ENCODE measurements at regions not wholly inside any gene's neighbourhood (a gene's known extent, or its start where the extent isn't known, plus 50 kb on each side); places are given as distances from the start of the nearest gene placed in this dataset.

- DNase-seq: no peak
- intact Hi-C loops (cut with micrococcal nuclease): no loop called here
- ATAC-seq: no peak
Observed at GRCh38 chr14:51525739-51526138, 126.0 kb upstream of the FRMD6 start.

DNA sequence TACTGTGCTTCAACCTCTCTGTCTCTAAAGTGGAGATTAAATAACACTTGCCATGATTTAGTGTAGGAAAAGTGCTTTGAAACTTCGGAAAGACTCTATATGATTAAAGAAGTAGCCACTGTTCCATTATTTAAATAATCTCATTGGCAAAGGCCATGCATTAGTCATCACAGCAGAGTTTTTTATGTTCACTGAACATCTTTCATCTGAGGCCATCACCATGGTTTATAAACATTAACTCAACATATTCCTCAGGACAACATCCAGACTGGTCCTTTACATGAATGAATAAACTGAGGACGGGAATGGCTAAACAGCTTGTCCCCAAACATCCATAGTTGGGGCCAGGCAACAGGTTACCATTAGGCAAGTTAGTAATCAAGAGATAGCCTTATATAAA is 124.6 kb upstream of the FRMD6 start:
- no peak for DNase-seq
- intact Hi-C loops (cut with micrococcal nuclease): no loop called here
- ATAC-seq: no peak

DNA sequence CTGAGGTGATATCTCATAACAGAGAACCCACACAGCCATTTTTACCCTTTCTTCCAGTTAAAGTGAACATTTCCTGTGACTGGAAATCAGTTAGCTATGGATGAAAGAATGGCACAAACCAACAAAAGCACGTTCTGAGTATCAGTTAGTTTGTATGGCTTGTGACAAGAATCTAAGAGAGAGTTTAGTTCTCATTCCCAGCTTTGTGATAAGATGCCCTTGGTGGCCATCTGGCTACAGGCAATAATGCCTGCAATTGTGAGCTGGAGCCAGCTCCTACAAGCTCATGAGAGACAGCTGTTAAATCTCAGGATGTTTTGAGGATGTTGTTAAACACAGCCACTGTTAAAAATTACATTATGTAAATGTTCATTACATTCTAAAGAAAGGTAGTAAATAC is 122.0 kb upstream of the FRMD6 start:
- intact Hi-C loops (cut with micrococcal nuclease): no loop called here
- ATAC-seq (no peak), DNase-seq (no peak)

DNA sequence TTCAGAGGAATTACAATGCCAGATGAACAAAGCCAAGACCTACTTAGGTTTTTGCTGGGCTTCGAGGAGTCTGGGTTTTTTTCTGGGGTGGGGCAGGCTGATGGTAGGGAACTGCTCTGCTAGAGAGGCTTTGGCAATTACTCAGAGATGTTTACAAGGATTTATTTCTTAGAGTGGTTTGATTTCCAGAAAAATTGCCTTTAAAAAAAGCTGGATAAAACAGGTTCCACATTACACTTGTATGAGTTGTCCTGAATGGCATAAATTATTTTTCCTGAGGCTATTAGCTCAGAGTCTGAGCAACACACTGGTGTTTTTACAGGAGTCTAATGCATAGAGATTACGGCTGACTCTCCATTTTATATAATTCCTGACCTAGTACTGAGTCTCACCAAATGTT is 118.5 kb upstream of the FRMD6 start:
- DNase-seq: no peak
- no peak for ATAC-seq
- intact Hi-C loops (cut with micrococcal nuclease): no loop called here

GRCh38 chr14:51533872-51534553 is 117.7 kb upstream of the FRMD6 start:
- intact Hi-C loops (cut with micrococcal nuclease): no loop called here
- DNase-seq: no peak
- ATAC-seq: no peak

GRCh38 chr14:51534610-51535011 is 117.1 kb upstream of the FRMD6 start:
- DNase-seq: no peak
- intact Hi-C loops (cut with micrococcal nuclease): no loop called here
- ATAC-seq: no peak

GRCh38 chr14:51535443-51536044 is 116.2 kb upstream of the FRMD6 start:
- DNase-seq (no peak), ATAC-seq (no peak)
- intact Hi-C loops (cut with micrococcal nuclease): no loop called here

GRCh38 chr14:51538973-51539372 is 112.7 kb upstream of the FRMD6 start:
- no peak for ATAC-seq
- intact Hi-C loops (cut with micrococcal nuclease): no loop called here

DNA sequence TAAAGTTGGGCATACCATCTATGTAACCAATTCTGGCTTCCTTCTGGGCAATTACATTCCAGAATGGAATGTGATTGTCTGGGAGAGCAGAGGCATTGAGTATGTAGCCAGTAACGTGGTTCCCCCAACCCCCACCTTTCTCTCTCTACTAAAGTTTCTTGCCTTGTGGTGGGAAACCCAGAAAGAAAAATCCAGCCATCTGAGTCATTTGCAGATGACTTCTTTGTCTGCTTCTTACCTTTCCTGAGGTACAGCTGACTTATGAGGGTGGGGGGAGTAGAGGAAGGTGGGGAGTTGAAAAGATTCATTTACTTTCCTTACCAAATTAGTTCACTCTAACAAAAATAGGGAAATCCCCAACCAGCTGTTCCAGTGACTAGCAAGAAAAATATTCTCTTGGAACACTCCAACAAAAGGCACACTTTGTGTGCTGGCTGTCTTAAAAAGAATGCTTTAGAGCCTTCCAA is 112.1 kb upstream of the FRMD6 start:
- ATAC-seq (no peak), DNase-seq (no peak)
- intact Hi-C loops (cut with micrococcal nuclease): no loop called here

More at GRCh38 chr14:51538973-51539372, 112.7 kb upstream of the FRMD6 start:
- no peak for DNase-seq

GRCh38 chr14:51540364-51540763 is 111.3 kb upstream of the FRMD6 start:
- intact Hi-C loops (cut with micrococcal nuclease): no loop called here
- no peak for ATAC-seq
- no peak for DNase-seq

GRCh38 chr14:51544471-51544870 is 107.2 kb upstream of the FRMD6 start:
- DNase-seq (no peak), ATAC-seq (no peak)
- intact Hi-C loops (cut with micrococcal nuclease): no loop called here

DNA sequence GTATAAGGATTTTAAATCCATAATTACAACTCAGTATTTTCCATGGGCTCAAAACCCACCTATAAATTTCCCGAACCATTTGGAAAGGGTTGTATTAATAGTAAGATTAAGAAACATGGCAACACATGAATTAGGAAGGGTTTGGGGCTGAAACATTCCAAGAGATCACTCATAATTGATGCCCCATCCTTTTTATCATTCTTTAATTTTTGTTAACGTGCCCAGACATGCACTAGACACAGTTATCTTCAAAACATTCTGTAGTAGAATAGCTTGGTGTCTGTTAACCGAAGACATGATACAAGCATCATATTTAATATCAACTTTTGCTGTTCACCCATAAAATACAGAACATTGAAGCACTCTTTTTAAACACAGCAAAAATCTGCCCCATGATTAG is 106.8 kb upstream of the FRMD6 start:
- intact Hi-C loops (cut with micrococcal nuclease): no loop called here
- DNase-seq (no peak), ATAC-seq (no peak)

- ATAC-seq: no peak
- intact Hi-C loops (cut with micrococcal nuclease): no loop called here
- DNase-seq: no peak
Observed at GRCh38 chr14:51545396-51545795, 106.3 kb upstream of the FRMD6 start.

GRCh38 chr14:51546099-51546498 is 105.6 kb upstream of the FRMD6 start:
- ATAC-seq (no peak), DNase-seq (no peak)
- intact Hi-C loops (cut with micrococcal nuclease): no loop called here

DNA sequence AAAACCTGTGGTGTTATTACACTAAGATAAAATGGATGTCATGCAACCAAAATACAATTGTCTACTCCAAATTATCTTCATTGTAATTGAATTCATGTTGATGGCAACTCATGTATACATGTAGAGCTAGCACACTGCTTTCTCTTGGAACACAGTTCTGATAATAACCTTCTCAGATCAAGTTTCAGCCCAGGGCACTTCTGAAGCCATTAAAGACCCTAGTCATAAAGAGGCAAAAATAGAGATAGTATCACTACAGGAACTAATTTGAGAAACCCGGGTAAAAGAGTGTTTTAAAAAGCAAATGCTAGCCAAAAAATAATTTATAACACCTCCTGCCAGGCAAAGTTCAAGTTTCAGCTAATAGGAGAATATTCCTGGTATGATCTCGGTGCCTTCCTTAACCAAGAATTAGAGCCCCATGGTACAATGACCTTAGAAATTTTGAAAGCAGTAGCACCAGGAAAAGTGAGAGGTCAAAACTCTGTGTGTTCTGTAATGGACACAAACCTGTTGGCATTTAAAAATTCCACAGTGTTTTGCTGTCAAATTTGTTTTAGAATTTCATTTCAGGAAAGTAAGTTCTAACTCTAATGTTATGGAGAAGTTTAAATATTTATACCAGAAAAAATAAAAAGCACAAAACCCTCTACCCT is 105.0 kb upstream of the FRMD6 start:
- no peak for ATAC-seq
- intact Hi-C loops (cut with micrococcal nuclease): no loop called here

GRCh38 chr14:51547260-51547659 is 104.5 kb upstream of the FRMD6 start:
- DNase-seq: no peak
- intact Hi-C loops (cut with micrococcal nuclease): no loop called here
- ATAC-seq: peak; percentile 98

More for the DNA sequence above, 105.0 kb upstream of the FRMD6 start:
- DNase-seq: no peak

- no peak for DNase-seq
- no peak for ATAC-seq
- intact Hi-C loops (cut with micrococcal nuclease): no loop called here
Observed at GRCh38 chr14:51547701-51548100, 104.0 kb upstream of the FRMD6 start.

DNA sequence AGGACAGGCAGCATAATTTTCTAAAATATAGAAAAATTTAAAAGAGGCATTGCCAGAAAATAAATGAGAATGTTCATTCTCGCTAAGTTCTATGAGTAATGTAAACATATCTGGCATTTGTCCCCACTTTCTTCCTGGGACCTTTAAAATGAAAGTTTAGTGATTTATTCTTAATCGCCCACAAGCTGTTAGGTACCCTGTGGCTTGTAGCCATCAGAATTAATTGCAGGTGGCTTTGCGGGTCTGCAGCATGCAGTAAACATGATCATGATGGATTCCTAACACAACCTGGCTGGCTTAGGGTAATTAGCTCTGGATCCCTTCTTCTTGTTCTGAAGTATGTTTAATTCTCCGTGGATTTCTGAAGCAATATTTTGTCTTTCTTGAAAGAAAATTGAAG is 103.5 kb upstream of the FRMD6 start:
- ATAC-seq (no peak), DNase-seq (no peak)
- intact Hi-C loops (cut with micrococcal nuclease): no loop called here

- no peak for ATAC-seq
- intact Hi-C loops (cut with micrococcal nuclease): no loop called here
- no peak for DNase-seq
Observed at GRCh38 chr14:51550636-51551035, 101.1 kb upstream of the FRMD6 start.

DNA sequence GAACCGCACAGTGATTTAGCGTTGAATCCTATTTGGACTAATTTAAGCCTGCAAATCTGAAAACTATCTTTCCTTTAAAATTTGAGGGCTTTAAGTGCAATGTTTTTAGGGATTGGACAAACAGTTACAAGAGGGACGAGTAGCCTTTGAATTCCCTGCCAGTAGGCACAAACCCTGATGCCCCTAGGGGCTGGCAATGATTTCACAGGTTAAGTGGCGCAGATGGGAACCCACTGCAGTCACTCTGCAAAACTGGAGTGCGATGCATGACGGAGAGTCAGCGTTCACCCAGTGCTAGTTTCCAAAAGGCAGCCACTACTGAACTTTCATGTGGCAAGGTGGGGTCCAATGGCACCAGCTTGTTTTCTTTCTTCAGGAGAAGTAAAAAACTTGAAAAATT is 99.4 kb upstream of the FRMD6 start:
- intact Hi-C loops (cut with micrococcal nuclease): no loop called here
- no peak for ATAC-seq
- no peak for DNase-seq

Measured in left ventricle myocardium superior (tissue), 1 donor.